Lung (tissue), 11 donors: ENCODE measurements at regions not wholly inside any gene's neighbourhood (a gene's known extent, or its start where the extent isn't known, plus 50 kb on each side); places are given as distances from the start of the nearest gene placed in this dataset.

Experiments
- ATAC-seq: fragments of 200-7000 bp; cut with Tn5 transposase; one replicate; pipeline ENCODE4 v1.9.1; 2020; ENCODE audit warnings: moderate number of reproducible peaks; ENCODE audit not compliant: insufficient read depth, low FRiP score
- DNase-seq, 3 donors: peaks; one replicate each; pipeline ENCODE4 v3.0.0-alpha.2; 2013 to 2017
- H3K27ac ChIP-seq, 2 donors: one replicate each; pipeline ENCODE4 v1.5.1; 2013; ENCODE audit warnings: mild to moderate bottlenecking in 2 of 2, moderate library complexity in 2 of 2, control low read depth in 1 of 2, inconsistent platforms in 1 of 2, low read depth in 1 of 2, low read length in 1 of 2
- H3K27me3 ChIP-seq, 3 donors: one replicate each; pipeline ENCODE4 v1.5.1; 2013; ENCODE audit warnings: low read length in 2 of 3; ENCODE audit not compliant: control insufficient read depth in 3 of 3, insufficient read depth in 3 of 3
- H3K36me3 ChIP-seq, 4 donors: one replicate each; pipeline ENCODE4 v1.5.1; 2013; ENCODE audit warnings: low read length in 4 of 4, mild to moderate bottlenecking in 1 of 4, moderate library complexity in 1 of 4; ENCODE audit not compliant: control insufficient read depth in 4 of 4, insufficient read depth in 4 of 4
- H3K4me1 ChIP-seq, 5 donors: one replicate each; pipeline ENCODE4 v1.5.1; 2013; ENCODE audit warnings: low read length in 5 of 5, mild to moderate bottlenecking in 2 of 5, moderate library complexity in 1 of 5; ENCODE audit not compliant: control insufficient read depth in 5 of 5, insufficient read depth in 5 of 5
- H3K4me3 ChIP-seq: one replicate; pipeline ENCODE4 v1.5.1; 2013; ENCODE audit warnings: mild to moderate bottlenecking, control low read depth, moderate library complexity
- H3K9ac ChIP-seq, 2 donors: one replicate each; pipeline ENCODE4 v1.5.1; 2013; ENCODE audit warnings: low read length in 2 of 2, control low read depth in 1 of 2; ENCODE audit not compliant: insufficient read depth in 1 of 2
- H3K9me3 ChIP-seq, 4 donors: one replicate each; pipeline ENCODE4 v1.5.1; 2013; ENCODE audit warnings: low read length in 3 of 4, mild to moderate bottlenecking in 1 of 4, moderate library complexity in 1 of 4; ENCODE audit not compliant: control insufficient read depth in 4 of 4, insufficient read depth in 3 of 4
- CTCF ChIP-seq: IDR thresholded peaks from 2 replicates; pipeline ENCODE4 v1.5.1; 2012; ENCODE audit warnings: mild to moderate bottlenecking; ENCODE audit errors: control extremely low read depth, extremely low read depth
- WGBS, 2 donors: extraction: QIAGEN DNeasy Blood & Tissue Kit; methylation state at CpG; one replicate each; pipeline ENCODE4 v1.1.7; 2013; 5-methylcytosine and 5-hydroxymethylcytosine counted together
- donor health status: control.
- donor health status: control.
- donor health status: Bipolar disorder and iron deficiency.
- donor health status: healthy.
- donor health status: DM: yes; HTN: yes; CAD: no.

- no peak overlapping the region for H3K4me3 ChIP-seq
- TF ChIP-seq CTCF, result no peak
- ATAC-seq (no peak), DNase-seq (no peak)
- WGBS, 2 donors, result 77 to 93% methylated on average over 1 of the region's 1 CpG
- H3K36me3 ChIP-seq, result no peaks in the 10 kb centered on the region
- H3K9ac ChIP-seq, result no peak overlapping the region
- no peak overlapping the region for H3K27ac ChIP-seq
- no peaks in the 10 kb centered on the region for H3K9me3 ChIP-seq
- H3K27me3 ChIP-seq, result no peaks in the 10 kb centered on the region
- peaks cover 0 to 2% (median 0%) of the 10 kb centered on the region in 5 donors for H3K4me1 ChIP-seq
These were observed 342.1 kb downstream of the SEMA3D start for GRCh38 chr7:84844771-84845170.

GRCh38 chr7:84841809-84842208, 345.0 kb downstream of the SEMA3D start:
- TF ChIP-seq CTCF, result no peak
- DNase-seq (no peak), ATAC-seq (no peak)
- Histone ChIP-seq H3K4me1 (peaks cover 0 to 2% (median 0%) of the 10 kb centered on the region in 5 donors), H3K4me3 (no peak overlapping the region), H3K9me3 (no peaks in the 10 kb centered on the region), H3K27ac (no peak overlapping the region), H3K27me3 (no peaks in the 10 kb centered on the region), H3K36me3 (no peaks in the 10 kb centered on the region), H3K9ac (no peak overlapping the region)
- 72 to 84% methylated on average over 3 of the region's 3 CpGs for WGBS, 2 donors

GRCh38 chr7:84838857-84839256, 348.0 kb downstream of the SEMA3D start:
- no peaks in the 10 kb centered on the region for H3K36me3 ChIP-seq
- no peak overlapping the region for H3K27ac ChIP-seq
- no peaks in the 10 kb centered on the region for H3K4me1 ChIP-seq
- no peak for TF ChIP-seq CTCF
- ATAC-seq (no peak), DNase-seq (no peak)
- no peaks in the 10 kb centered on the region for H3K27me3 ChIP-seq
- 79 to 82% methylated on average over 5 of the region's 5 CpGs for WGBS, 2 donors
- no peak overlapping the region for H3K4me3 ChIP-seq
- H3K9ac ChIP-seq, result no peak overlapping the region
- no peaks in the 10 kb centered on the region for H3K9me3 ChIP-seq

GRCh38 chr7:84837405-84837804, 349.5 kb downstream of the SEMA3D start:
- DNase-seq (no peak), ATAC-seq (no peak)
- Histone ChIP-seq H3K4me1 (no peaks in the 10 kb centered on the region), H3K4me3 (no peak overlapping the region), H3K27me3 (no peaks in the 10 kb centered on the region), H3K27ac (no peak overlapping the region), H3K9me3 (no peaks in the 10 kb centered on the region), H3K36me3 (no peaks in the 10 kb centered on the region), H3K9ac (no peak overlapping the region)
- TF ChIP-seq CTCF, result no peak
- 66 to 77% methylated on average over 2 of the region's 2 CpGs for WGBS, 2 donors
